Putamen (tissue), 1 donor: ENCODE measurements at regions not wholly inside any gene's neighbourhood (a gene's known extent, or its start where the extent isn't known, plus 50 kb on each side); places are given as distances from the start of the nearest gene placed in this dataset.

Experiments used
- DNase-seq: peaks from one replicate; pipeline ENCODE4 v3.0.0-alpha.2; 2016; ENCODE audit warnings: low spot score

DNA sequence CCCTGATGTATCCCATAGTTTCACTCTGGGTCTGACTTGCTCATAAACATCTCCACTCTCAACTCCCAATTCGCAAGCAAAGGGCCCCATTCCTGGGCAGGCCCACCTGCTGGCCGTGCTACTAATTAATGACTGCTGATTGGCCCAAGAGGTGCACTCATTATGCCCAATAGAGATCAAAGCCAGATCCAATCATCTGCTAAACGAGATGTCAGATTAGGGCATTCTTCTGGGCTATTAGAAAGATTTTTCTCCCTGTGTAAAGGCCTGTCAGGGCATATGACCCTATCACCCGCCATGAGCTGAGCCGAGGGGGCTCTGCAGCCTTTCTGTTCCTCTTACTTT, 103.4 kb upstream of the HAAO start:
- no peak for DNase-seq

DNA sequence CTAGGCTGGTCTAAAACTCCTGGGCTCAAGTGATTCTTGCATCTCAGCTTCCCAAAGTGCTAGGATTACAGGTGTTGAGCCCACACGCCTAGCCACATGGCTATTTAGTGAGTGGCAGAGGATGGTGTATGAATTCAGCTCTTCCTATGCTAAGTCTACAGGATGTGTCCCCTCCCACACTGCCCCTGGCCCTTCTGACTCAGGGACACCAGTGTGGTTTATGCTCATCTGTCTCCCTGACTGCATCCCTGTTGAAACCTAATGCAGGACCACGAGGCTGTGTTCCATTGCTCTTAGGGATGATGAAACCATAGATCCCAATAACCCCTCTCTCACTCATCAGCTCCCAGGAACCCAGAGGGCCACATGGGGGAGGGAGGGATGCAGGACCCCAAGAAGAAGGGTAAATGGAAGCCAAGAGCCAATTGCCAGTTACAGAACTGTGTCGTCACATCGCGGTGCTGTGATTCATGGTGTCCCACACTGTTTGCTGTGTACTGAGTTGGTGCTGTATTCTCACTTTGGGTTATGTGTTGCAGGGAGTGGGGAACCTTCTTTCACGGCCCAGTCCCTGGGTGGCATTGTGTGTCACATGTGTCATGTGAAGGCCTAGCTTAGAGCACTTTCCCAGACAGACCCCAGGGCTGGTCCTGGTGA, 102.9 kb upstream of the HAAO start:
- no peak for DNase-seq

DNA sequence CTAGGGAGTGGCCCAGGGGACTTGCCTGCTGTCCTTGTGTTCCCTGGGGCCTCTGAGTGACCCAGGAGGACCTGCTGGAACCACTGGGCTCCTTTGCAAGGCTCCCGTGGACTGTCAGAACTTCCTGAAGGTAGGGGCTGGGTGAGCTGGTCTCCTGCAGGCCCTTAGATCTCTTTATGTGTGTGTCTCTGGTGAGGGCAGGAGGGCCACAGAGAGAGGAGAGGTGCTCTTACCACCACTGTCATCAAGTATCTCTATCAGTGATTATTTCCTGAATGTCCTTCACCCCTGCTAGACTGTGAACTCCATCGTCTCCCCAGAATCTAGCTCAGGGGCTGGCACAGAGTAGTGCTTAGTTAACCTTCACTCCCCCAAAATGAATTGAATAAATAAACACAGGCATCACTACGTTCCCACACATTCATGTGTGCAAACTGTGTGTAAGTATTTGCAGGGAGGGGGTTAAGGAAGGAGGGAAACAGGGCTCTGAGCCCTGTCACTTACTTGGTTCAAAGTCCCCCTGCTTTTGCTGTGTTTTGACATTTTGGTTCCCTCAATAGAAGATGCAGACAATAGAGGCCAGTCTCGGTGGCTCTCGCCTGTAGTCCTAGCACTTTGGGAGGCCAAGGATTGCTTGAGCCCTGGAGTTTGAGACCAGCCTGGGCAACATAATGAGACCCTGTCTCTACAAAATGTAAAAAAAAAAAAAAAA, 100.8 kb upstream of the HAAO start:
- no peak for DNase-seq

DNA sequence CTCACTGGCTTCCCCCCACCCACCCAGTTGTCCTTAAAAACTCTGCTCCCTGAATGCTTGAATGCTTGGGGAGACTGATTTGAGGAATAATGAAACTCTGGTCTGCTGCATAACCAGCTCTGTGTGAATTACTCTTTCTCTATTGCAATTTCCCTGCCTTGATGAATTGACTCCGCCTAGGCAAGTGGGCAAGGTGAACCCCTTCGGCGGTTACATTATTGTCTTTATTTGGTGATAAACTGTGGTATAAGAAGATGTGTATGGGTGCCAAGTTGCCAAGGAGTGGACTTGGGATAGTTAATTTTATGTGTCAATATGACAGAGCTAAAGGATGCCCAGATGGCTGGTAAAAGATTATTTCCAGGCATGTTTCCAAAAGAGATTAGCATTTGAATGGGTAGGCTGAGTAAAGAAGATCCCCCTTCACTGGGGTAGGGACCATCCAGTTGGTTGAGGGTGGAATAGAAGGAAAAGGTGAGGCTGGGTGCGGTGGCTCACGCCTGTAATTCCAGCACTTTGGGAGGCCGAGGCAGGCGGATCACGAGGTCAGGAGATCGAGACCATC, 98.5 kb upstream of the HAAO start:
- DNase-seq, result no peak

DNA sequence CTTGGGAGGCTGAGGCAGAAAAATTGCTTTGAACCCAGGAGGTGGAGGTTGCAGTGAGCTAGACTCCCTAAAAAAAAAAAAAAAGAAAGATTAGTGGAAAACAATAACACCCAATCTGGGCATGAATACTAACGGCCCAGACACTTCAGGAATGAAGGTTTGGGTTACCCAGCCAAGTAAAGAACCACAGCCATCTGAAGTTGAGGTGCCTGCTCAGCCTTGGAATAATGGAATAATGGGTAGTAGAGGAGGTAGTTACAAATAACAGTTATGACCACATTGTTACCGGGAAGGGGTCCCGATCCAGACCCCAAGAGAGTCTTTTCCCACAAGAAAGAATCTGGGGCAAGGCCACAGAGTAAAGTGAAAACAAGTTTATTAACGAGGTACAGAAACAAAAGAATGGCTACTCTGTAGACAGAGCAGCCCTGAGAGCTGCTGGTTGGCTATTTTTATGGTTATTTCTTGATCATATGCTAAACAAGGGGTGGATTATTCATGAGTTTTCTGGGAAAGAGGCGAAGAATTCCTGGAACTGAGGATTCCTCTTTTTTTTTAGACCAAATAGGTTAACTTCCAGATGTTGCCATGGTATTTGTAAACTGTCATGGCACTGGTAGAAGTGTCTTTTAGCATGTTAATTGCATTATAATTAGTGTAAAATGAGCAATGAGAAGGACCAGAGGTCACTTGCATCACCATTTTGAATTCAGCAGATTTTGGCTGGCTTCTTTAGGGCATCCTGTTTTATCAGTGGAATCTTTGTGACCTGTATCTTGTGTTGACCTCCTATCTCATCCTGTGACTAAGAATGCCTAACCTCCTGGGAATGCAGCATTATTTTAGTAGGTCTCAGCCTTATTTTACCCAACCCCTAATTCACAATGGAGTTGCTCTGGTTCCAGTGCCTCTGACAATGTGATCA, 96.2 kb upstream of the HAAO start:
- no peak for DNase-seq

DNA sequence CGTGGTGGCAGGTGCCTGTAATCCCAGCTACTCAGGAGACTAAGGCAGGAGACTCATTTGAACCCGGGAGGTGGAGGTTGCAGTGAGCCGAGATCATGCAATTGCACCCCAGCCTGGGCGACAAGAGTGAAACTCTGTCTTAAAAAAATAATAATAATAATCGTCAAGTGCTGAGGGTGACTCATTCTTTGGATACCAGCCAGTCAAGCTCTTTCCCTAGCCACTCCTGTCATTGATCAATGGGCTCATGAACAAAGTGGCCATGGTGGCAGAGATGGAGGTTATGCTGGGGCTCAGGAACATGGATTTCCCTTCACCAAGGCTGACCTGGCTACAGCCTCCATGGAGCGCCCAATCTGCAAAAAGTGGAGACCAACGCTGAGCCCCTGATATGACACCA, 94.5 kb upstream of the HAAO start:
- no peak for DNase-seq

DNA sequence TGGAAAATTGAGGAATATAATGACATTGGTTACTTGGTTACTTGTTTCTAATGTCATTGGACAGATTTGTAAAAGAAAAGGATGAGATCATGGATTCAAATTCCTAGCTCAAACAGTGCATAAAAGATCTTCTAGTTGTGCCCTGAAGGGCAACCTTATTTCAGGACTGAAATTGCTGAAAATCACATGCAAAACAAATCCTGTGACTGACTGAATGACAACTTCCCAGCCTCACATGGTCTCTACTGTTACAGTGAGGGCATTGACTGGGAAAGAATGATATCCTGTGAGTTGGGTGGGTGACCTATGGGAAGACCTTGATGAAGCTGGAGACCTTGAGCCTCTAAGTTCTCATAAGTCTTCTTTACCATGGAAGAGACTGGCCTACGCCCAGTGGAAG, 90.4 kb upstream of the HAAO start:
- no peak for DNase-seq

DNA sequence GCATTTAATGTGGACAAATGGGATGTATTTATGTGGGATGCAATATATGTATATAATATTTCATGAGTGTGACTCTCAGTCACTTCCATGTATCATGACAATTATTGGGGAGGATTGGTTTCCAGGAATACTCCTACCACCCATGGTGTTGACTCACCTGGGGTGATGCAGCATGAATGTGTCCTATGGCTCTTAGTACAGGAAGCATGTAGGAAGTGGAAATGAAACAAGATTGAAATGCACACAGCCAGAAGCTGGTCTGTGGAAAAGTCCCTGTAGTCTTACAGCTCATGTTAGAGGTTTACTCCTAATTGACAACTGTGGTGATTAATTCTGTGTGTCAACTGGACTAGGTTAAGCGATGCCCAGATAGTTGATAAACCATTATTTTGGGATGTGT, 89.3 kb upstream of the HAAO start:
- no peak for DNase-seq

DNA sequence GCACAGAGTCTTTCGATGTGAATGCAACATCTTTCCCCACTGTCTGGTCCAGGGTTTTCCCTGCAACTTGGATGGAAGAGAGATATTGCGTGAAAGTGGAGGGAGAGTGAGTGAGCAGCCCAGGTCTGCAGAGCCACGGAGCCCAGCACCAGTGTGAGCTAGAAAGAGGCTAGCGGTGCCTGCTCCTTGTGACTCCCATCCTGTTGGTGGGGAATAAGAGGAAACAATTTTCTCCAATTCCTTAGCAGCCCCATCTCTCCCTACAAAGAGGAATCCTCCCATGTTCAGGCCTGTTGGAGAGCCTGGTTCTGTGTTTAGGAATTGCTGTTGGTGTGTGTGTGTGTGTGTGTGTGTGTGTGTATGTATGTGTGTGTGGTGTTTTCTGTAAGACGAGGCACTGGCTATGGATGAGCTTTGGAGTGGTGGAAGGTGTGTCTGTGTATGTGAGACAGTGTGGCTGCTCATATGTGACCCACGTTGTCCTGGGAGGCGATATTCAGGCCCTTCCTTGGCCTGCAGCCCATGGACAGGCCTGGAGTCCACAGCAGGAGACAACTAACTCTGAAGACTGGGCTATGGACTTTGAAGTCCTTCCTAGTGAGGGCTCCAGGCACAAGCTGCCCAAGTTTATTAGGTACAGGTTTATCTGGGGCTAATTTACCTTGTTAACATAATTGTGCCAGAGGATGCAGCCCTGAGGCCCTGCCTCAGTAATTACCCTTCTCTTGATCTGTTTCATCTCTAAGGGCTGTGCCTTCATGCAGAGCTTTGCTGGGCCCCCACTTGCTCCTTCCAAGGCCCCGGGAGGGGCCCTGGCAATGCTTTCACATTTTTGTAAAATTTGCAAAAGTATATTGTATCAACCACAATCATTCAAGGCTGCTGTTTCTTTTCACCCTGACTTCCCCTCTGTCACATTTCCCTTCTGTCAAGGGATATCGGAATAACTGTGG, 88.6 kb upstream of the HAAO start:
- no peak for DNase-seq

DNA sequence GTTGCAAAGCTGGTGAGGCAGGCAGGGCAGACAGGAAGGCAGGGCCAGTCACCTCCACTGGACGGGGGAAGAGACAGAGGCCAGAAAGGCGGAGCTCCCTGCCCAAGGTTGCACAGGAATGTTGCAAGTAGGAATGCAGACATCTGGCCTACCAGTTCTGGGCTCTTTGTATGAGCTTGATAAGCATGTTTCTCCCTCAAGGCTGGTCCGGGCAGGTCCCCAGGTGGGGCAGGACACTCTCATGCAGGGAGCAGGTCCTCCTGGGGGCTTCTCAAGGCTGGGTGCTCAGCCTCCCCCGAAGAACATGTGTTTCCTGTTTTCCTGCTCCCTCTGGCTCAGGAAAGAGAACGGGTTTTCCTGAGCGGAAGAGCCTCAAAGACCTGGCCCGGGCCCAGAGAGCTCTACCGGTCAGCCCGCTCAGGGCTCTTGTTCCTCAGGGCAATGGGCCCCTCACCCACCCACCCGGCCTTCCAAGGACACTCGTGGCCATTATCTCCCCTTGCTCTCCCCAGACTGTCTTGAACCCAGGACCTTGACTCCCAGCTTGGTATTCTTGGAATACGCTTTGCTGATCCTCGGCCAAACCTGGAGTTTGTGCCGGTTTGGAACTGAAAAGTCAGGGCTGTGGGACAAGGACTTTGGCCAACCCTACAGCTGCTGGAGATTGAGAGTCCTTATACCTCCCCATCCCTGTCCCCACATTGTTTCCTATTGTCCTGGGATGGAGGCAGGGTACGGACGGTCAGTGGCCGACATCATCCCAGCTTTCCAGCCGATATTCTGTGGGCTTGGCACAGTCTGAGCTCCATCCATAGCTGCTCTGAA, 87.7 kb upstream of the HAAO start:
- DNase-seq, result no peak

DNA sequence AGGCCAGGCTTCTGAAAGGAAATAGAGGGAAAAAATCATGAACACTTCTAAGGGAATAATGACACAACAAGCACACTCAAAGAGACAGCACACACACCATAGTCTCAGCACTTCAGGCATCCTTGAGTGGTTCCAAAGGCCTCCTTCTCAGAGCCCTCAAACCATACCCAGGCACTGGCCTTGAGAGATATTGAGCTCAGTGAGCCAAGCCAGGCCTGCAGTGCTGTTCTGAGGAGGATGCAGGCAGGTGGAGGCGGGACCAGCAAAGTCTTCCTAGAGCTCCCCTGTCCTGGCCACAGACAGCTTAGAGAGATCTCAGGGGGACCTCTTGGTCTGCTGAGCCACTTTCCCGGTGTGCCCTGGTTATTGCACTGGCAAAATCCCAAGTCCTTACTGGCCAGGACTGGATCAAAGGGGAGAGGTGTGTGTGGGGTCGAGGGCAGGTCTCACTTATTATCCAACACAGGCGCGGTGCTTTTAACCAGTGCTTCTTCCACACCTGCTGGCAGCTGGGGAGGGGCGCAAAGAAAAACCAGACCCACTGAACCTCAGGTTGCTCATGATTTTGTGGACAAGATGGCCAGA, 86.8 kb upstream of the HAAO start:
- no peak for DNase-seq

DNA sequence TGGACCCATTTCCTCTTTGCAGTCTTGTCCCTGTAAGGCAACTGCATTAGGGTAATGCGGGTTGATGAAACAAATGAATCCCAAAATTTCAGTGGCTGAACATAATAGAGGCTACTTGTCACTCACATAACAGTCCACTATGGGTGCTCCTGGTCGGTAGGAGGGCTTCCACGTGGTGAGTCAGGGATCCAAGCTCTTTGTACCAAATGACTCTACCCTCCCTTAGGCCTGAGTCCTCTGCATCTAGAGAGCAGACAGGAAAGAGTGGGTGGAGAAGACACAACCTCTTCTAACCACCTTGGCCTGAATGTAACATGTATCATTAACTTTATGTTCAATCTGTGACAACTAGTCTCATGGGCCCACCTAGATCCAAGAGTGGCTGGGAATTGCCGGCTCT, 86.2 kb upstream of the HAAO start:
- no peak for DNase-seq

DNA sequence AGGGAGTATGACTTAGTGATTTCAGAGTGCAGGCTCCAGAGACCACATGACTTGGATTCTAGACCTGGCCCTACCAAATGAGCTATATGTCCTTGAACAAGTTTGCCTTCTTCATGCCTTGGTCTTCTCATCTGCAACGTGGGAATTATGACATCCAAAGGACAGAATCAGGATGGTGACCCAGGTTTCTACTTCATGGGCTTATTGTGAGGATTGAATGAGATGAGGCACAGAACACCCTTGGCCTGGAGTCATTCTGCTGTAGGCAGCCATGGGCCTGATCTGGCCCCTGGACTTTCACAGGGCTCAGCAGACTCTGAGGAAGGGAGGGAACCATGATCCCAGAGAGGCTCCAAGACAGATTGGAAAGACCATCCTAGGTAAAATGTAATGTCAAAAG, 85.6 kb upstream of the HAAO start:
- no peak for DNase-seq

DNA sequence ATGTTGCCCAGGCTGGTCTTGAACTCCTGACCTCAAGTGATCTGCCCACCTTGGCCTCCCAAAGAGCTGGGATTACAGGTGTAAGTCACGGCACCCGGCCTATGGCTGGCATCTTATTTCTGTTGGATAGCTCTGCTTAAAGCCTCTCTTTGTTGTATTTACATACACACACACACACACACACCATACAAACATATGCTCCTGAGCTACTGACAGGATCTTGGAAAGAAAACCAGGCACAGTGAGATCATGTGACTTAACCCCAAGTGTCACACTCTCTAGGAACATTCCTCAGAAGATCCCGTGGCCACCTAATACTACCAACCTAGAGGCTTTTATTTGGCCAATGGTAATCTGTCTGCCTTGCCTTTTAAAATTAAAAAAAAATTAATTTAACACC, 85.1 kb upstream of the HAAO start:
- no peak for DNase-seq

DNA sequence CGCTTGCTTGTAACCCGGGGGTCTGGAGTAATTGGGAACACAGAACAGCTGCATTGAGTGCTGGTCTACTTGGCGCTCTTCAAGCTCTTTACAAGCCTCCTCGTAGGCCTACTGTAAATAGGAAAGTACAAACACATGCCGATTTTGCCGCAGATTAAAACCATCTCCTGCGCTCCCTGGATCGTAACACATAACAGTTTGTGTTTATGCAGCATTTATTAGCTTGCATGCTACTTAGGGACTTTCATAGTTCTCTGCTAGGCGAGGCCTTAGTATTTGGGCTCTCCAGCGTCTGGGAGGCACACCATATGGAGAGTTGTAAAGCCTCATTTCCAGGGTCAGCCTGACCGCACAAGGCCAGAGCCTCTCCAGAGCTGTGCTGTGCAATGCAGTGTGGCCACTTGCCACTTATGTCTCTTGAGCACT, 84.0 kb upstream of the HAAO start:
- no peak for DNase-seq

DNA sequence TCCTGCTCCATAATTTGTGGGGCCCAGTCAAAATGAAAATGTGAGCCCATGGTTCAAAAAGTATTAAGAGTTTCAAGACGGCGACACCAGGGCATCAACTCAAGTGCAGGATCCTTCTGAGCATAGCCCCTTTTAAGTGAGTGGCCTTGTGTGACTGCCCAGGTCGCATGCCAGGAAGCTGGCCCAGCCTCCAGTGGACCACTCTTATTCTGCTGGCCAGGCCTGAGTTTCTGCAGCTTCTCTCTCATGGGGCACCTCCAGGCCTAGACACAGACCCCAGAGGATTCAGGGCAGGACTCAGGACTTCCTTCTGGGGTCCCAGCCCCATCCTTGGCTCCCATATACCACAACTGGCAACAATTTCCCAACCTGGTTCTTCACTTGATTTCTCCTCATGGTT, 83.5 kb upstream of the HAAO start:
- DNase-seq, result no peak

DNA sequence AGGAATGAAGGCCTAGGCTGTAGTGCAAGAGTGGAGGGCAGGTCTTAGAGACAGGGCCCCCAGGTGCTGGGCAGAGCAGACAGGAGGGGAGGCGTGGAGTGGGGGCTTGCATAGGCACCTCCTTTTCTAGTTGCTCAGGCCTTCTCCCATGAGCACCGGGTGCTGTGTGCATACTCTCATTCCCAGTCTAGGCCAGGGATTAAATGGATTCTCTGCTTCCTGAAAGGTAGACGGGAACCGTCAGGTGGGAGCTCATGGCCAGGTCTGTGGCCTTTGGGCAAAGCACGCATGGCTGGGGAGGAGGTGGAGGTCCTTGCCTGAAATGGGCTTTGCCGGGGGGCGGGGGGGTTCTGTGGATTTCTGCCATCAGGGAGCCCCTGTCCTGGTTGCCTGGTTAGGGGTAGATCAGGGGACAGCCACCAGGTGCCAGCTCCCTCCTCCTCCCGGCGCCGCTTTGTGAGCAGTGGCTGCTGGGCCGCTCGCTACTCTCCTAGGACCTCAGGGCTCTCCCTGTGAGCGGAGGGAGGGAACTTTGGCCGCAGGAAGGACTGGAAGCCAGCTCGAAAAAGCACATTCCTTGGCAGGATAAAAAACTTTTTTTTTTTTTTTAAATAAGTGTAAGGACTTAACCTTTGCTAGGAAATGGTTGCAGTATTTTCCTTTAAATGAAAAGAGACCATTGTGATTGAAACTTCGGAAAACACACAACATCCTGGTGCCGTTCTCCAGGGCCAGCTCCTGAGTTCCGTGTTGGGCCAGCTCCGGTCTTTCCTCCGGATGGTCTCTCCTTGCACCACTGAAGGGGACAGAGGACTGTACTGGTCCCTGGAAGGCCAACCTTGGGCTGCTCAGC, 82.8 kb upstream of the HAAO start:
- no peak for DNase-seq

DNA sequence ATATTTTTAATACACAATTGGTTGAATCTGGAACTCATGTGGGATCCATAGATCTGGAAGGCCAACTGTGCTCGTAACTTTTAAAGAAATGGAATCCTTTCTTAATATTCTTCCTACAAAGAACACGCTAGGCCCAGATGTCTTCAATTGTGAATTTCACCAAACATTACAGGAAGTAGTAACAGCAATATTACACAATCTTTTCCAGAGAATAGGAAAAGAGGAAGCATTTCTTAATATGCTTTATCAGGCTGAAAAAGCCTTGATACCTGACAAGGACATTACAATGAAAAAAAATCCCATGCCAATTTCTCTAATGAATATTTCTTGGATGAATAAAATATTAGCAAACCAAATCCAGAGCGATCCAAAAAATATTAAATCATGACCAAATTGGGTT, 80.3 kb upstream of the HAAO start:
- no peak for DNase-seq

DNA sequence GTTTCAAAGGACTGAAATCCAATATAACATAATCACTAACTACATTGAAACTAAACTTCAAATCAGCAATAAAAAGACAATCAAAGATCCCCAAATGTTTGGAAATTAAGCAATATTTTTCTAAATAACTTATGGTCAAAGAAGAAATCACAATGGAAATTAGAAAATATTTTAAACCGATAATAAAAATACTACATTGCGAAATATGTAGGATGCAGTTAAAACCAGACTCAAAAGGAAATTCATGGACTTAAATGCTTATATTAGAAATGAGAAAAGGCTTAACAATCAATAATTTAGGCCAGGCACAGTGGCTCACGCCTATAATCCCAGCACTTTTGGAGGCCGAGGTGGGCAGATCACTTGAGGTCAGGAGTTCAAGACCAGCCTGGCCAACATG, 79.0 kb upstream of the HAAO start:
- DNase-seq, result no peak
